ENCODE measurements at regions not wholly inside any gene's neighbourhood (a gene's known extent, or its start where the extent isn't known, plus 50 kb on each side); places are given as distances from the start of the nearest gene placed in this dataset.
"Not testable (repeated sequence)": the region's sequence is repeated elsewhere in the genome, so short reads cannot be mapped to it uniquely, and the experiment has no call there.

DNA sequence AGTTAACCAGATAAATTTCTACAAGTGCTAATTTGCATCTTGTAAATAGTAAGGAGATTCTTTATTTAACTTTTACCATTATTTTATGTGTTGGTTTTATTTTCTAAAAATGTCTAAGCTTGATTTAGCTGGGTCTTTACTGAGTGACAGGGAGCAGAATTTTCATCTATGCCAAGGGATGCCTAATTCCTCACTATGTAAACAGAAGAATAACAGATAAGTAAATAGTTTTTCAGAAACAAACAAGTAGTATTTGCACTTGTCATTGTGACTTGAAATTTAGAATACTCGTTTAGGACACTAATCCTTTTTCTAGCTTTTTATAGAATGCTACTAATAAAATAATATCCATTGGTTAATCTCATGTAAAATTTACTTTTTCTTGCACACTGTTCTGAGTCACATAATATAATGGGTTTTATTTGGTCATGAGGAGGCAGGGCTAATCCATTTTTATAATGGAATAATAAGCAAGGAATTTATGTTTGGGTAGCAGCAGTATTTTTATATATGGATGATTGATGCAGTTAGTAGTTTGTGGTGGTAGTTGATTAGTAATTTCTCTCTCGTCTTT, 746.5 kb downstream of the SLC6A15 start:
- no peaks in the 10 kb centered on the region for H3K27me3 Mint-ChIP-seq
- no peak overlapping the region for H3K27ac Mint-ChIP-seq
- H3K4me1 Mint-ChIP-seq = no peaks in the 10 kb centered on the region
- no peak for DNase-seq
- no peak for ATAC-seq (replicated peaks)
- no peaks in the 10 kb centered on the region for H3K9me3 Mint-ChIP-seq
- H3K4me3 Mint-ChIP-seq = no peak overlapping the region
- H3K36me3 Mint-ChIP-seq = no peaks in the 10 kb centered on the region

DNA sequence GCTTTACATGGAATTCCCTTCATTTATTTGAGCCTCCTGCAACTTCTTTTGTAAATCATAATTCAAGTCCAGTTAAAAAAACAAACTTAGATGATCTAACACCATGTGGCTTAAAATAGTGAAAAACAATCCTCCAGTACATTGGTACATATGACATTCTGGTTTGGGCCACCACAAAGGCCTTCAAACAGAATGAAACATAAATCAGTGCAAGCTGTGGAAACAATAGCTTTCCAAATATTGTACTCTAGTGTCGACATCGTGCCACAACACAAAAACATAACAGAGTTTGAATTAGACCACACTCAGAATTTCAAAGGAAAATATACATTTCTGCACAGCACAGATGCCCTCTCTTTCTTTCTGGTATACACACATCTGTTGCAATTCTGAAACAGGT, 751.3 kb downstream of the SLC6A15 start:
- H3K27me3 Mint-ChIP-seq = no peaks in the 10 kb centered on the region
- no peak for DNase-seq
- H3K9me3 Mint-ChIP-seq = no peaks in the 10 kb centered on the region
- H3K36me3 Mint-ChIP-seq = no peaks in the 10 kb centered on the region
- H3K4me3 Mint-ChIP-seq = no peak overlapping the region
- ATAC-seq (replicated peaks) = no peak
- no peaks in the 10 kb centered on the region for H3K4me1 Mint-ChIP-seq
- H3K27ac Mint-ChIP-seq = no peak overlapping the region

GRCh38 chr12:84159260-84159659, 753.3 kb downstream of the SLC6A15 start:
- no peaks in the 10 kb centered on the region for H3K9me3 Mint-ChIP-seq
- H3K36me3 Mint-ChIP-seq = no peaks in the 10 kb centered on the region
- no peaks in the 10 kb centered on the region for H3K27me3 Mint-ChIP-seq
- no peaks in the 10 kb centered on the region for H3K4me1 Mint-ChIP-seq
- ATAC-seq (replicated peaks) = no peak
- DNase-seq = no peak
- no peak overlapping the region for H3K4me3 Mint-ChIP-seq
- H3K27ac Mint-ChIP-seq = no peak overlapping the region

GRCh38 chr12:84157170-84157569, 755.4 kb downstream of the SLC6A15 start:
- Mint-ChIP-seq H3K4me3 (no peak overlapping the region), H3K27me3 (no peaks in the 10 kb centered on the region), H3K9me3 (no peaks in the 10 kb centered on the region), H3K27ac (no peak overlapping the region), H3K36me3 (no peaks in the 10 kb centered on the region), H3K4me1 (no peaks in the 10 kb centered on the region)
- DNase-seq (no peak), ATAC-seq (replicated peaks) (no peak)

DNA sequence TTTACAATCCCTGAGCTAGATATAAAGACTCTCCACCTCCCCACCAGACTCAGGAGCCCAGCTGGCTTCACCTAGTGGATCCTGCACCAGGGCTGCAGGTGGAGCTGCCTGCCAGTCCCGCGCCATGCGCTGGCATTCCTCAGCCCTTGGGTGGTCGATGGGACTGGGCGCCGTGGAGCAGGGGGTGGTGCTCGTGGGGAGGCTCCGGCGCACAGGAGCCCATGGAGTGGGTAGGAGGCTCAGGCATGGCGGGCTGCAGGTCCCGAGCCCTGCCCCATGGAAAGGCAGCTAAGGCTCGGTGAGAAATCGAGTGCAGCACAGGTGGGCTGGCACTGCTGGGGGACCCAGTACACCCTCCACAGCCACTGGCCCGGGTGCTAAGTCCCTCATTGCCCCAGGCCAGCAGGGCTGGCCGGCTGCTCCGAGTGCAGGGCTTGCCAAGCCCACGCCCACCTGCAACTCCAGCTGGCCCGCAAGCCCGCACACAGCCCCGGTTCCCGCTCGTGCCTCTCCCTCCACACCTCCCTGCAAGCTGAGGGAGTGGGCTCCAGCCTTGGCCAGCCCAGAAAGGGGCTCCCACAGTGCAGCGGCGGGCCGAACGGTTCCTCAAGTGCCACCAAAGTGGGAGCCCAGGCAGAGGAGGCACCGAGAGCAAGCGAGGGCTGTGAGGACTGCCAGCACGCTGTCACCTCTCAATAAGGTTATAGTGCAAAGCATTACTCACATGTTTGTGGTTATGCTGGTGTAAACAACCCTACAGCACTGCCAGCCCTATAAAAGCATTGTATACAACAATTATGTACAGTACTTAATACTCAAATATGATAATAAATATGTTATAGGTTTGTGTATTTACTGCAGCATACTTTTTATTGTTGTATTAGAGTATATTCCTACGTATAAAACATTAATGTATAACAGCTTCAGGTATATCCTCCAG, 757.3 kb downstream of the SLC6A15 start:
- DNase-seq; H3K36me3 Mint-ChIP-seq; H3K9me3 Mint-ChIP-seq; H3K4me1 Mint-ChIP-seq; H3K27me3 Mint-ChIP-seq; H3K27ac Mint-ChIP-seq; ATAC-seq (replicated peaks); H3K4me3 Mint-ChIP-seq: not testable (repeated sequence)

GRCh38 chr12:84154439-84154990, 758.1 kb downstream of the SLC6A15 start:
- not testable (repeated sequence) for H3K4me3 Mint-ChIP-seq; H3K4me1 Mint-ChIP-seq; H3K27me3 Mint-ChIP-seq; H3K27ac Mint-ChIP-seq; DNase-seq; H3K36me3 Mint-ChIP-seq; H3K9me3 Mint-ChIP-seq; ATAC-seq (replicated peaks)

GRCh38 chr12:84150201-84150600, 762.4 kb downstream of the SLC6A15 start:
- no peak overlapping the region for H3K4me3 Mint-ChIP-seq
- no peak for DNase-seq
- peaks cover 0 to 8% of the 10 kb centered on the region in 2 donors for H3K9me3 Mint-ChIP-seq
- ATAC-seq (replicated peaks) = no peak
- no peak overlapping the region for H3K27ac Mint-ChIP-seq
- no peaks in the 10 kb centered on the region for H3K36me3 Mint-ChIP-seq
- no peaks in the 10 kb centered on the region for H3K4me1 Mint-ChIP-seq
- H3K27me3 Mint-ChIP-seq = no peaks in the 10 kb centered on the region

- peaks cover 0 to 8% of the 10 kb centered on the region in 2 donors for H3K9me3 Mint-ChIP-seq
- no peak overlapping the region for H3K4me3 Mint-ChIP-seq
- no peaks in the 10 kb centered on the region for H3K4me1 Mint-ChIP-seq
- H3K27ac Mint-ChIP-seq = no peak overlapping the region
- no peak for DNase-seq
- no peaks in the 10 kb centered on the region for H3K36me3 Mint-ChIP-seq
- ATAC-seq (replicated peaks) = no peak
- no peaks in the 10 kb centered on the region for H3K27me3 Mint-ChIP-seq
Observed at GRCh38 chr12:84148335-84148734, 764.3 kb downstream of the SLC6A15 start.

- no peaks in the 10 kb centered on the region for H3K4me1 Mint-ChIP-seq
- no peak overlapping the region for H3K27ac Mint-ChIP-seq
- peaks cover 2 to 4% of the 10 kb centered on the region in 2 donors for H3K9me3 Mint-ChIP-seq
- H3K27me3 Mint-ChIP-seq = no peaks in the 10 kb centered on the region
- no peak overlapping the region for H3K4me3 Mint-ChIP-seq
- H3K36me3 Mint-ChIP-seq = no peaks in the 10 kb centered on the region
- DNase-seq (no peak), ATAC-seq (replicated peaks) (no peak)
Observed at GRCh38 chr12:84136862-84137367, 775.7 kb downstream of the SLC6A15 start.

- no peak overlapping the region for H3K27ac Mint-ChIP-seq
- DNase-seq = no peak
- no peaks in the 10 kb centered on the region for H3K4me1 Mint-ChIP-seq
- H3K9me3 Mint-ChIP-seq = peaks cover 0 to under 1% of the 10 kb centered on the region in 2 donors
- no peak for ATAC-seq (replicated peaks)
- no peak overlapping the region for H3K4me3 Mint-ChIP-seq
- no peaks in the 10 kb centered on the region for H3K36me3 Mint-ChIP-seq
- H3K27me3 Mint-ChIP-seq = no peaks in the 10 kb centered on the region
Observed at GRCh38 chr12:84135586-84136279, 776.9 kb downstream of the SLC6A15 start.

GRCh38 chr12:84134797-84135366, 777.7 kb downstream of the SLC6A15 start:
- no peak overlapping the region for H3K27ac Mint-ChIP-seq
- H3K36me3 Mint-ChIP-seq = no peaks in the 10 kb centered on the region
- H3K4me1 Mint-ChIP-seq = no peaks in the 10 kb centered on the region
- no peak overlapping the region for H3K4me3 Mint-ChIP-seq
- ATAC-seq (replicated peaks) (no peak), DNase-seq (no peak)
- no peaks in the 10 kb centered on the region for H3K9me3 Mint-ChIP-seq
- no peaks in the 10 kb centered on the region for H3K27me3 Mint-ChIP-seq

- Mint-ChIP-seq H3K9me3 (no peaks in the 10 kb centered on the region), H3K36me3 (no peaks in the 10 kb centered on the region), H3K27me3 (no peaks in the 10 kb centered on the region), H3K27ac (no peak overlapping the region), H3K4me1 (no peaks in the 10 kb centered on the region), H3K4me3 (no peak overlapping the region)
- DNase-seq = no peak
- ATAC-seq (replicated peaks) = no peak
Observed at GRCh38 chr12:84131076-84131475, 781.5 kb downstream of the SLC6A15 start.

DNA sequence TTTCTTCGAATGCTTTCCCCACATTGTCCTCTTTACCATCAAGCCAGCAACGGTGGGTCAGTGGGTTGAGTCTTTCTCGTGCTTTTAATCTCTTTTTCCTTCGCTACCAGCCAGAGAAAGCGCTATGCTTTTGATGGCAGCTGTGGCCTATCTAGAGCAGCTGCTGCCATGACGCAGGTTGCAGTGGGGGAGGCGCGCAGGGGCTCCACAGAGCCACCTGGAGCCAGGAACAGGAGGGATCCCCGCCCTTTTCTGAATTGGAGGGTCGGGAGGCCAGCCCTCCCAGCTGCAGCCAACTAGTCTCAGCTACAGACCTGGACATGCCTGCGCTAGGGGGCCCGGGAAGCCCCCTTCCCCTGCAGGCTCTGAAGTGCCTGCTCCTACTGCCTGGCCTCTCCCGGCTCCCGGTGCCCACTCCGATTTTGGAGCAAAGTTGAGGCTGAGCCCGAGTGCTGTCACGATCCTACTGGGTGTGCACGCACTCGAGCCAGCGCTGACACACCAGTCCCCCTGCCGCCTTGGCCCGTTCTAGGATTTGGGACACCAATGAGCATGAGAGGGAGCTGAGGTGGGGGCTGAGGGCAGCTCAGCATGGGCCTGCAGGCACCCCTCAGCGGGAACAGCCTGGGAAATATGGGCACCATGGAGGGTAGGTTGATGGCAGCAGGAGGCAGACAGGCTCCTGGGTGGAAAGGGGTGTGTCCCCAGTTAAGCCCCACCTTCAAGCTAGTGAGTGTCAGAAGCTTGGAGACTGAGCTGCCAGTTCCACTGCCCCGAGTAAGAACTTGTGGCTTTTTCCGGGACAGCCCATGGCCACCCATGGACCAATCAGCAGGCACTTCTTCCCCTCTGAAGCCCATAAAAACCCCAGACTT, 784.2 kb downstream of the SLC6A15 start:
- DNase-seq = no peak
- H3K4me3 Mint-ChIP-seq = no peak overlapping the region
- no peaks in the 10 kb centered on the region for H3K27me3 Mint-ChIP-seq
- no peaks in the 10 kb centered on the region for H3K4me1 Mint-ChIP-seq
- no peak overlapping the region for H3K27ac Mint-ChIP-seq
- H3K9me3 Mint-ChIP-seq = peaks cover 3 to 4% of the 10 kb centered on the region in 2 donors
- H3K36me3 Mint-ChIP-seq = no peaks in the 10 kb centered on the region
- ATAC-seq (replicated peaks) = peak in 1 of 2 donors; percentile 12
